Right renal pelvis (tissue), 4 donors: ENCODE measurements at regions not wholly inside any gene's neighbourhood (a gene's known extent, or its start where the extent isn't known, plus 50 kb on each side); places are given as distances from the start of the nearest gene placed in this dataset.

Experiments used
- DNase-seq, 4 donors: peaks; one replicate each; pipeline ENCODE4 v3.0.0-alpha.2; 2013; ENCODE audit warnings: low read depth in 4 of 4, low spot score in 3 of 4, missing footprints in 1 of 4

DNA sequence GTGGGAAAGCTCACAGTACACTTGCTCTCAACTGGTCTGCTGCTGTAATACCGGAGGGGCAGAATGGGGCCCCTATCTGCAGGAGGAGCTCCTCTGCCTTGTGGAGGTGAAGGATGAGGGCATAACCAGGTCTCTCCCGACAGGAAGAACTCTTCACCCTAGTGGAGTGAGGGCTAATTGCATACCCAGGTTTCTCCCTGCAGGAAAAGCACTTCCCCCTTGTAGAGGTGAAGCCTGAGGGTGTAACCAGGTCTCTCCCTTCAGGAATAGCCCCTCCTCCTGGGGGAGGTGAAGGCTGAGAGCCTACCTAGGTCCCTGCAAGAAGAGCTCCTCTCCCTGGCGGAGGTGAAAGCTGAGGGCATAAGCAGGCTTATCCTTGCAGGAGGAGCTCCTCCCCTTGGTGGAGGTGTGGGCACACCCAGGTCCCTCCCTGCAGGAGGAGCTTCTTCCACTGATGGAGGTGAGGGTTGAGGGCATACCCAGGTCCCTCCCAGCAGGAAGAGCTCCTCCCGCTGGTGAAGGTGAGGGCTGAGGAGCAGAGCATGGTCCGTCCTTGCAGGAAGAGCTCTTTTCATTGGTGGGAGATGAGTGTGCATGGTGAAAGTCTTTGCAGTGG, 954.1 kb downstream of the NLGN4Y start:
- no peak for DNase-seq

DNA sequence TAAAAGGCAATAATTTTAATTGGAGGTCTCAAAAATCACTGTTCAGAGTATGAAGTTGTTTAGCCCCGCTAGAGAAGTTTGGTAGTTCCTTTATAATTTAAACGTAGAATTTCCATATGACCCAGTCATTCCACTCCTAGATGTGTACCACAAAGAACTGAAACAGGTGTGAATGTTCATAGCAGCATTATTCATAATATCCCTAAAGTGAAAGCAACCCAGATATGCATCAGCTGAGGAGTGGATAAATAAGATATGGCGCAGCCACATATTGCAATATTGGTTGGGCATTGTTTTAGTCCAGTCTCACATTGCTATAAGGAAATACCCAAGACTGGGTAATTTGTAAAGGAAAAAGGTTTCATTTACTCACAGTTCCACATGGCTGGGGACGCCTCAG, 976.2 kb downstream of the NLGN4Y start:
- DNase-seq, result no peak

DNA sequence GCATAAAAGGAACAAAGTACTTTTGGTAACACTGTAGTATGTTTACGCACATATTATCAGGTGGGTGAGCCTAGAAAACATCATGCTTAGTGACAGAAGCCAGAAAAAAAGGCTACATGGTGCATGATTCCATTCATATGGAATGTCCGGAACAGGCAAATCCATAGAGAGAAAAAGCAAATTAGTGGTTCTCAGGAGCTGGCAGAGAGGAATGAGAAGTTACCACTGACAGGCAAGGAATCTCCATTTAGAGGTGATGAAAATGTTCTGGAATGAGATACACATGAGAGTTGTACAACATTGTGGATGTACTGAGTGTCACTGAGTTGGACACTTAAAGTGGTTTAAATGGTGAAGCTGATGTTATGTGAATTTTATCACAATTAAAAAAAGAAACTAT, 976.9 kb downstream of the NLGN4Y start:
- no peak for DNase-seq

DNA sequence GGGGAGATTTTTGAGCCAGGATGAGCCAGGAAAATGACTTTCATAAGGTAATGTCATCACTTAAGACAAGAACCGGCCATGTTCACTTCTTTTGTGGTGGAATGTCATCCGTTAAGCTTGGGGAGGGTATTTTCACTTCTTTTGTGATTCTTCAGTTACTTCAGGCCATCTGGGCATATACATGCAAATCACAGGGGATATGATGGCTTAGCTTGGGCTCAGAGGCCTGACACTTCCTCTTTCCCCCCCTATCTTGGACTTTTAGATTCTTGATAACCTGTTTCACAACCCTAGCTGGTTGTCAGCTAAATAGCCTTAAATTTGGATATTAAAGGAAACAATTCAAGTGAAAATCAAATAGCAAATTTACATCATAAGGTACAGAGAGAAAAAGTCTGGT, 986.0 kb downstream of the NLGN4Y start:
- no peak for DNase-seq

DNA sequence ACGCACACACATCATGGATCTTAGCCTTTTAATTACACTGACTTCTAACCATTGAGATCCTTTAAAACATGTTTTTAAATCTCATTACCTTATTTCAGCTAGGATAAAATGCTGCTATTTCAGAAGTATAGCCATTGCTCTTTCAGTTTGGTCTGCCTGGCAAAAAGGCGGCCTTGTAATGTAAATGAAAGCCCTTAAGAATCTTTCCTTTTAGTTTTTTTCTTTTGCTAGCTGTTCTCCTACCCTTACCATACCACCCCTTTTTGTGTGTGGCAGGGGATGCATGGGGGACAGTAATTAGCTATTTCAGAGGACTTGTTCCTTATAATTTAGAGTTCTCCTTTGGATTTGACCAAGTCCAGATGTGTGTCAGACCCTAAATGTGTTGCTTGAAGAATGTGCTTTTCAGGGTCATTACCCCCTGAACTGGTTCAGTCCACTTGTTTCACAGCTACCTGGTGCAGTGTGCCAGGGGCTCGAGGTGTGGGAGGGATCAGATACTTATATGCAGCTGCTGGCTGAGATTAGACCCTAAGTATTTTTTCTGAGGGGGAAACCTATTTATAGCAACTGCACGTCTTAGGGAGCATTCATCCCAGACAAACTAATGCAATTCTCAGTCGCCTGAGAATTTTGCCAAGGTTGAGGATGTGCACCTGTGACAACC, 986.8 kb downstream of the NLGN4Y start:
- DNase-seq, result no peak

DNA sequence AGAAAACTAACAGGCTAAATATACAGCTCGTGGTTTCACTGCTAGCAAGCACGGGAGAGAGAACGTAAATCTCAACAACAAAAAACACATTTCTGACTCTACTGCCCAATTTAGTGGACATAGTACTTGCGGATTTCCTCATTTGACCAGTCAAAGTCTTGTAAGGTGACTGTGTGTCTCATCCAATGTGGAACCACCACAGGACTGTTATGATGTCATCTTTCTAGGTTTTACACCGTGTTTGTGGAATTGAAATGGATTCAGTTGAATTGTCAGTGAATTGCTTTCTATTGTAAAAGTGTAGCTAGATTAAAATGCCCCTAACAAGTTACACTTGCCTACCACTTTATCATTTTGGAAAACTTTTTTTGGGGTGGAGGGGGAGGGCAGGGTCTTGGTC, 1010.8 kb downstream of the NLGN4Y start:
- no peak for DNase-seq

DNA sequence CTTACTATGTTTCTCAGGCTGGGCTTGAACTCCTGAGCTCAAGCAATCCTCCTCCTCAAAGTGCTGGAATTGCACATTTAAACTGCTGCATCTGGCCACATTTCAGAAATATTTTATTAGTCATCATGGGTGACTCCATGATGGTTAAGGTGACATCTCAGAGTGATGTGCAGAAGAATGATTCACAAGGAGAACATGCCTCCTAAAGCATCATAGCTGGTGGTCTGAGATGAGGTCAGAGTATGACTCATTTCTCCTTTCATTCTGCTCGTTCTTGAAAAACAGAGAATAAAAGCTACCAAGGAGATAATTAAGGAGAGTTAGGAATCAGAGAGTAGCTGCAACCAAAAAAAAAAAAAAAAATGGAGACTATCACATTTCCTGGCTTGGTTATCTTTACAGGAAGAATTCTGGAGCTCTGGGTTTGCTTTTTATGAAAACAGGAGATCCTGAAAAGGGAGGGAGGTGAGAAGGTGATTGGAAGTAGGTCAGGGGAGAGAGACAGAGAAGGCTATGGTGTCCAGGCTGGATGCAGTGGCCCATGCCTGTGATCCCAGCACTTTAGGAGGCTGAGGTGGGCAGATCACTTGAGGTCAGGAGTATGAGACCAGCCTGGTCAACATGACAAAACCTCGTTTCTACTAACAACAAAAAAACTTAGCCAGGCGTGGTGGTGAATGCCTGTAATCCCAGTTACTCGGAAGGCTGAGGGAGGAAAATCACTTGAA, 1011.6 kb downstream of the NLGN4Y start:
- DNase-seq, result no peak

DNA sequence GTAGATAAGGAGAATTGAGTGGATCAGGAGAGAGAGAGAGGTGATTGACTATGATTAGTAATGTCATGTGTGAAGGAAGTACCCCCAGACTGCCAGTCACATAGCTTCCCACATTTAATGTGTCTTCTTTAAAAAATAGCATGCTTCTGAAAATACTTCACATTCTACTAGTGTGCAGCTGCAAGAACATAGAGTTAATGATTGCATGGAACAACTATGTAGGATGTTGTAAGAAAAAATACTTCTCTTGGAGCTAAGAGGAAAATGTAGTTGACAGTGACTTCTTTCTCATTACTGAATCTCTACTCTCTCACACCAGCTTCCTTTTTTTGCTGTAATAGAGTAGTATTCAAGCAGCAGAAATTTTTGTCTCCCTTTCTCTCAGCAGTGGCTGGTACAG, 1016.2 kb downstream of the NLGN4Y start:
- no peak for DNase-seq

DNA sequence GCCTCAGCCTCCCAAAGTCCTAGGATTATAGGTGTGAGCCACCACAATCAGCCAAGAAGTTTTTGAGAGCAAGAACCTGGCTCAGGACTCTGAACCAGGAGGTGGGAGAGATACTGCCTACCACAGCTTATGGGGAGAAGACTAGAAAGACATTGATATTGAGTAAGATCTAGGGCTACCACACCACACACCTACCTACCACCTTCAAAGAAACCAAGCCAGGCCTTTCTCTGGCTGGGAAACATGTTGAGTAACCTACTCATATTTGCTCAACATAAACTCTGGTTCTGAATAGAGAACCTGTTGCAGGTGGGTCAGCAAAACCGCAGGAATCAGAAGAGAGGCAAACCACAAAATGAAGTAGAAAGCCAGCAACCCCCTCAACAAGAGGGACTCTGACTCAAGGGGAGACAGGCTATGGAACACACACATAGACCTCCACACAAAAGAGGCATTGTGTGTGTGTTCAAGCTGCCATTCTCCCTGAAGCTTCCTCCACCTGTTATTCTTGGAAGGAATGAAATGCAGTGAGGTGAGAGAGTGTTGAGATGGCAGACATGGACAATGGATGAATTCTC, 1021.9 kb downstream of the NLGN4Y start:
- no peak for DNase-seq

DNA sequence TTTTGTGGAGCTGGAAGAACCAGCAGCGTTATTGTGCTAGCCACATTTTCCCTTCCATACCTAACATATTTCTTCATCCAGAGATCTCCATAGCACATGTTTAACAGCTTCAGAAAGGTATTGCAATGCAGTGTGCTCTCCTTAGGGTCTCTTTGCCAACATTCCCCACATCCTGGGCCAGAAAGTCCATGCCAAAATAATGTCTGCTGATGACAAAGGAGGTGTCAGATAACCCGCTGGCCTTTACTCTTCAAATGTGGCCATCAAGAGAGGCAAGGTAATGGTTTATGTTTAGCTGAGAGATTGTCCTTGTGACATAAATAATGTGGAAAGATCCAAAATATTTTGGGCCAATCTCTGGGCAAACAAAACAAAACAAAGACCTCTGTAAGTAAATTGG, 1027.7 kb downstream of the NLGN4Y start:
- DNase-seq, result no peak

DNA sequence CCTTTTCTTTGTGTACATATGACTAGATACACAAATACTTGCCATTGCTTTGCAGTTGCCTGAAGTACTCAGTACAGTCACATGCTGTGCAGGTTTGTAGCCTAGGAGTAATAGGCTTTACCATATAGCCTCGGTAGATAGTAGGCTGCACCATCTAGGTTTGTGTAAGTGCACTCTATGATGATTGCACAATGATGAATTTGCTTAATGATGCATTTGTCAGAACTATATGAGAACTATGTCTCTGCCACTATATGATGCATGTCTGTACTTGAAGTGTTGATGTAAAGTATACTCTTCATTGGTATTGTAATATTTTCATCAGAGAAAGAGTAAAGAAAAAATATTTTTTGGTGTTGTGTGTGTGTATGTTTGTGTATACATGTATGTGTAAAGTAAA, 1030.7 kb downstream of the NLGN4Y start:
- DNase-seq, result no peak

DNA sequence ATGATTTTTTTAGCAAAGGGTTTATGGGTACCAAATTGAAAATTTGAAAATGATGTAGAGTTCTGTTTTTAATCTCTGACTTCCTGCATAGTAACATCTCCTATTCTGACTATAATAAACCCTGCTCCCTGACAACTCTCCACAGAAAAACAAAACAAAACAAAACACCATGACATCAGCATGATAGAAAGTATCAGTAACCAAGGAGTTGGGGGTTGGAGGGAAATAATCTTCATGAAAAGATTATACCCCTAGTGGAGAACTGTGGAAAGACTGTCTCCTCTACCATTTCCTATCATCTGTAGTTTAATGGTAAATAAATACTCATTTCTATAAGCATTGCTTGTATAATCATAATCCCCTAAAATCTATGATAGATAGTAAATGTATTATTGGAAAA, 1034.8 kb downstream of the NLGN4Y start:
- DNase-seq, result no peak

DNA sequence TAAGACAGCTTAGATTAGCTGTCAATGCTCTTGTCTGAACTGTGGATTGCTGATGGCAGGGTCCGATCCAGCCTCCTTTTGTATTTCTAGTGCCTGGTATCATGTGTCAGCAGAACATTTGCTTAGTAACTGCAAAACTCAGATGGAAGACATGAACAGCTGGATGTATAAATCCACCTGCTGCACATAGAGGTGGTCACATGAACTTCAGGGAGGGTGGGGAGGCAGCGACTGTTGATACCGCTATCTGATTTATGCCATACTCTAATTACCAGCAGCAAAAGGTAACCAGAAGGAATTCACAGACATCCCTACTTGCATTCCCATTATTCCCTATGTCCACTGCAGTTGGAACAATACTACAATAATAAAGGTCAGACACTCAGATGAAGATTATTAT, 1036.5 kb downstream of the NLGN4Y start:
- no peak for DNase-seq

DNA sequence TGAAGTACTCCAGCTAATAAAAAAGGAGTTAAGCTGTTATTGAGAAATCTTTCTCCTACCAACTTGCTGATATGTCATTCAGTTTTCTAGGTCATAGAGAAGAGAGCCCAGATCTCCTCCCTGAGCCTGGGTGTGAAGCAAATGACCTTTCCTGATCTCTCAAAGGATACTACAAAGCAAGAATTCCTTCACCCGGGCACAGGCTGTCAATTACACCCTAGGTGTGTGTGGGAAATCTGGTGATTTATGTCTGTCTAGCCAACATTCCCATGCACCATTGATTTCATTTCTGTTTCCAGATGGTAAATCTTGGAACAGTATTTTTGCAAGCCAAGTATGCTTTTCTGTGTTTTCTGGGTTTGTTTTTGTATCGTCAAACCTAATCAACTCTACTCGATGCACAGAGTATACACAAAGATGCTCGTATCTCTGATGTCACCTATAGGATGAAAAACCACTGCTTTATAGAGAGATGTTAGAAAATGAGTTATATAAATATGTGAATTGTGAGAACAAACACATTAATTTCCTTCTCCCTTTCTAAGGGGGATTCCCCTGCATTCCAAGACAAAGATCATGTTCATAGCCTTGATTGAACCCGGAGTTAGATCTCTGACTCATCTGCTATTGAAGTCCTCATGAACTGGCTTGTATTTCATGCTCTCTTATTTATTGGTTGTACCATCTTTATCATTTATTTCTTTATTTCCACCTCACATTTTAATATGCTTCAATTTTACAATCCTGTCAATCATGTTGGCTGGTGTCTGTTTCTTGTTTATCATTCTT, 1037.4 kb downstream of the NLGN4Y start:
- DNase-seq, result no peak

DNA sequence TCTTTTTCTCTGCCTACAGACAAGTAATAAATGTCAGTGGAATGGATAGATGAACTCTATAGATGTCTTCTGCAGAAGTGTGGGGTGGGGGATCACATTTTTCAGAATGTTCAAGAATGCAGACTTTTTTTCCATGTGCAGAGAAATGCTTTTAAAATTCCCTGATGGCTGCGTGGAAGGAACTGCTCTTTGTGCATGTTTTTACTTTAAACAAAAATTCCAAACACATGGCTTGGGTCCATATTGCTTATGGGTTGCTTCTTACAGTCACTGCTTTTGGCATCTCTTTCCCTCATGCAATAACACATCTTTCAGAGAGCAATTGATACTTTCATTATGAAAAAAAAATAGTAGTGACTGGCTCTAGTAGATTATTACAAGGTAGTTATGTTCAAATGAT, 1053.6 kb downstream of the NLGN4Y start:
- DNase-seq, result no peak

DNA sequence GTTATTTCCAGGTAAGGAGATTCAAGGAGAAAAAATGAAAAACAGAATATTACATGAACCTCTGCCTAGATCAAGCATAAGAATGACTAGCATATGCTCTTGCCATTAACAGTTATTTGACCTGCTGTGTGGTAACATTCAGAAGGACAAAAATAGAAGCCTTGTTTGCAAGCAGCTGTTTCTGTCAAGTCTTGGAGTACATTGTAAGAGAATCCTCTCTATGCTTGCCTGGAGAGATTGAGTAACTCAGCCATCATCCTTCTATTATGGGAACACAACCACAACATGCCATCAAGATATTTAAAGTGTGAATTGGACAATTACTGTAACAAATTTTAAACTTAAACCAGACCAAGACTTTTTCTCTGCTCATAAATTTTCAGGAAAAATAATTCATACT, 1054.4 kb downstream of the NLGN4Y start:
- no peak for DNase-seq

DNA sequence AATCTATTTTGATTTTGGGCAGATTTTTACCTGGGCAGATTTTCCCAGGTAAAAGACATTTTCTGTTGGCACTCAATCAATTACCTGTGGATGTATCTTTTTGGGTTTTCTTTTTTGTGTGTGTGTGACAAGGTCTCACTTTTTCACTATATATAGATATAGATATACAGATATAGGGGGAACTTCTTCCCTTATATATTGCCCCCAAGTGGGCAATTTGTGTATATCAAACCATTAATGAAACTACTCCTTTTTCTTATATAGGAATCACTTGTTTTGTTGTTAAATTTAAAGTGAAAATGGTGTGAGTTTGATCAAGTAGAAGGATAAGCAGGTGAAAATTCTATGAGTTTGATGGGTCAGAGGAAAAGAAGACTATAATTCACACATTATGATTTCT, 1054.9 kb downstream of the NLGN4Y start:
- no peak for DNase-seq

DNA sequence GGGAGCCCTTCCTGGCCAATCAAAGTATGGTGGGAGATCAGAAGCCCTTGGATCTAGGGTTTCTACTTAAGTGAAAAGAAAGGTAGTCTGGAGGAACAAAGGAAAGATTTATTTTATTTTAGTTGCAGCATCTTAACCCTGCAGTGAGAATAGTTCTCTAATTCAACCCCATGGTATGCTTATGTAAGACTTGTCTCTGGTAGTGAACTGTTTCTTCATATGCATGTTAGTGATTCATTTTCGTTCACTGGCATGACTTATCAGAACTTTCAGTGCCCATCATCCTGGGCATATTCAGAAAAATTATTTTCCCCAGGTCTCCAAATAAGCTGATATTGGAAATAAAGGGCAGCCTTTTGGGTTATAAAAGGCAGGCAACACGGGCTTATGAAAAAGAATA, 1058.8 kb downstream of the NLGN4Y start:
- DNase-seq, result no peak

DNA sequence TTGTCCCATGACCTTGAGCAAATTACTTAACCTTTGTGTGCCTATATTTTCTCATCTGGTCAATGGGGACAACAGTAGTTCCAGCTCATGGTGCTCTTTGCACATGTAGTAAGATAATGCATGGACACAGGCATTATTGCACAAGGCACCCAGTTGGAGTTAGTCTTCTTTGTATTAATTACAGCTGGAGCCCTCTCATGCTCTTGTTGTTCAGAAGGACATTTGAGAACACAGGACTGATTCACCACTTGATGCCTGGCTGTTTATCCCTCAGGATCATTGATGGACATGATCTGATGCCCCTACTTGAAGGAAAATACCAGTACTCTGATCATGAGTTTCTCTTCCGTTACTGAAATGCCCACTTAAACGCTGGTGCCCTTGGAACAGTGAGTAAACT, 1068.6 kb downstream of the NLGN4Y start:
- DNase-seq, result no peak

DNA sequence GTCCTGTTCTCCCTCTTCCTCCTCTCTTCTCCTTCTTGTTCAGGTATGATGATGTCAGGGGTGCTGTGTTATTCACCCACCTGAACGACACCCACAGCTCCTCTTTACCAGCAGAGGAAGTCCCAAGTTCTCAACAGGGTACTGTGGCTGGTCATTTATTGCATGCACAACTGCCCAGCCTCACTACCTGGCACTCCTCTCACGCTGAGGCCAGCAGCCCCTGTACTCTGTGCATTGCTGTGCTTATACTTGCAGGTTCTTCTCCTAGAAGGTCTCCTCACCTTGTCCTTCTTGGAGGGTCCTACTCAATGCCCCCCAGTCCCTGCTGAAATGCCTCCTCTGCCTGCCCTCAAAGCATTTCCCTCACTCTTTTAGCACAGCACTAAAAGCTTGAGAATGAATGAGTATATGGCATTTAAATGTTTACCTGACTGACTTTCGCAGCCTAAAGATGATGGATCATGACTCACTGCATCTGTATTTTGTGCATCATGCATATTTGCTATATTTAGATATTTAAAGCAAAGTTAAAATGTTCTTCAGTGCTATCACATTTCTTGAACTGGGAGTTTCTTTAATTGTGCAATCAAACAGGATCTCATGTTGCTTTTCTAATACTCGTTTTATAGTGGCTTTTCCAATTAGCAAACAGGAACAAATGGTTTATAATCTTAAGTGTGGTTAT, 1069.3 kb downstream of the NLGN4Y start:
- no peak for DNase-seq

DNA sequence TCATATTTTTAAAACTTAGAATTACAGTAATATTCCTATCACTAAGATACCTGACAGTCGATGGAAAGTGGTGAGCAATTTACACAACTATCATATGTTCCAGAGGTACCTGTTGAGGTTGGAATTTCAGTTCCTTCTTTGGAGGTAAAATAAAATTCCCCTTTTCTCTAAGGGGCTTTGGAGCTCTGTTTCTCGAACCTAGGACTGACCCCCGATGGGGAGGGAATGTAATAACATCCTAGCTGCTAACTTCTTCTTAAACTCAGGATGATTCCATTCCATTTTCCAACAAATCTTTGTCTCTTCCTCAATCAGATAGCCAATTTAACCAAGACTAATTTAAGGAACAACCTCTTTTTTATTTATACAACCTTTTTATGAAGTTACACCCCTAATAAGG, 1069.8 kb downstream of the NLGN4Y start:
- no peak for DNase-seq
